ENCODE measurements at regions not wholly inside any gene's neighbourhood (a gene's known extent, or its start where the extent isn't known, plus 50 kb on each side); places are given as distances from the start of the nearest gene placed in this dataset.
"Not testable (repeated sequence)": the region's sequence is repeated elsewhere in the genome, so short reads cannot be mapped to it uniquely, and the experiment has no call there.

DNA sequence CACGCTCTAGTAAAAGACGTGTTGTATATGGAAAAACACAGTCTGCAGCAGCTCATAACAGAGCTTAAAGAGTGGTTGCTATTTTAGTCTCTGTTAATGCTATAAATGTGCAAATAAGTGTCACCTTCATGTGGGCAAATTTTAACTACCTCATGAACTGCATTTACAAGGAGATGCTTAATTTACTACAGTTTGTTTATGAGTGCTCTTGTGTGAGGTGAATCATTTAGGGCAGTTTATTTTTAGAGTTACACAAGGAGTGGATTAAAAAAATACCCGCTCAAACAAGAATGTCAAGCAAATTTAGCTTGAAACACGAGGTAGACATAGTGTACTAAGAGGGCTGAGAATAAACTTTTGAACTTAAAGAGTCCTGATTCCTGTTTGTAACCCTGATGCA is 579.0 kb downstream of the MFSD1 start:
- Histone ChIP-seq H3K36me3 (no peaks in the 10 kb centered on the region), H3K9me3 (peaks cover 0 to 7% (median 2%) of the 10 kb centered on the region in 8 donors), H3K4me3 (no peak overlapping the region), H3K27ac (no peak overlapping the region), H3K4me1 (no peaks in the 10 kb centered on the region), H3K27me3 (replicated peaks in 1 of 7) (no peaks in the 10 kb centered on the region)
- TF ChIP-seq POLR2AphosphoS5 (IDR thresholded peaks at IDR 0.05) (no peak), POLR2A (IDR thresholded peaks at IDR 0.05) (no peak), CTCF (IDR thresholded peaks at IDR 0.05 in 8 of 11, conservative IDR thresholded peaks at IDR 0.05 in 3 of 11) (no peak)
- 63 to 74% (median 70%) methylated on average over 4 of the region's 4 CpGs for WGBS, 5 donors
- DNase-seq, result no peak
- intact Hi-C loops (cut with DNase I; ENCODE audit: low total_unique reads), result no loop called here

DNA sequence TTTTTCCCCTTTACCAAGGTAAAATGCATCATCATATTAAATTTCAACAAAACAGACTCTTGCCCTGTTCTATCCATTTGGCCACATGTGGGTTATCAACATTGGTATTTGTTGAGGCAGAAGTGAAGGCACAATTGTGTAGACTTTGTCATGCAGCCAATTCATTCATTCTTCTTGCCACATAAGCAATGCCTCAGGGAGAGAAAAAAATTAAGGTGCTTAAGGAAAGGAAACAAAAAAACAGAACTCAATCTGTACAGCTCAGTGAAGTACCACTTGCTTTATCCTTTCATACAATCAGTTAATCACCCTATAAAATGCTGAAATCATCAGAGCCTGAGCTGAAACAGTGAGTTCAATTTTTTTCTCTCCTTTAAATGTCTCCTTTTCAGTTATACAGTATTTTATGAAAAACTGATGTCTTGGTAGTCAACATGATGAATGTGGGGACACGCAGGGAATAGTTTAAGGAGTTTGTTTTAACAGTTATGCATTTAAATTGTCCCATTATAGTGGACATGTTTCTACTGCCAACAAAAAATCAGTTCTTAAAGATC is 588.9 kb downstream of the MFSD1 start:
- TF ChIP-seq POLR2AphosphoS5 (IDR thresholded peaks at IDR 0.05) (no peak), POLR2A (IDR thresholded peaks at IDR 0.05) (no peak), CTCF (IDR thresholded peaks at IDR 0.05 in 8 of 11, conservative IDR thresholded peaks at IDR 0.05 in 3 of 11) (no peak)
- intact Hi-C loops (cut with DNase I; ENCODE audit: low total_unique reads), result no loop called here
- Histone ChIP-seq H3K27ac (no peak overlapping the region), H3K9me3 (peaks cover 0 to 14% (median 2%) of the 10 kb centered on the region in 8 donors), H3K4me3 (no peak overlapping the region), H3K36me3 (no peaks in the 10 kb centered on the region), H3K27me3 (replicated peaks in 1 of 7) (no peaks in the 10 kb centered on the region), H3K4me1 (no peaks in the 10 kb centered on the region)
- 63 to 83% (median 75%) methylated on average over 1 of the region's 1 CpG for WGBS, 5 donors
- DNase-seq, result no peak

DNA sequence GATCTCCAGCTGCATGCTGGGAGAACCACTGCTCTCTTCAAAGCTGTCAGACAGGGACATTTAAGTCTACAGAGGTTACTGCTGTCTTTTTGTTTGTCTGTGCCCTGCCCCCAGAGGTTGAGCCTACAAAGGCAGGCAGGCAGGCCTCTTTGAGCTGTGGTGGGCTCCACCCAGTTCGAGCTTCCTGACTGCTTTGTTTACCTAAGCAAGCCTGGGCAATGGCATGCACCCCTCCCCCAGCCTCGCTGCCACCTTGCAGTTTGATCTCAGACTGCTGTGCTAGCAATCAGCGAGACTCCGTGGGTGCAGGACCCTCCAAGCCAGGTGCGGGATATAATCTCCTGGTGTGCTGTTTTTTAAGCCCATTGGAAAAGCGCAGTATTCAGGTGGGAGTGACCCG is 591.0 kb upstream of the IL12A start:
- H3K27ac ChIP-seq; DNase-seq; H3K27me3 ChIP-seq (replicated peaks in 1 of 7); H3K36me3 ChIP-seq; H3K4me3 ChIP-seq; intact Hi-C loops (cut with DNase I; ENCODE audit: low total_unique reads); H3K4me1 ChIP-seq: not testable (repeated sequence)
- peaks cover 0 to 11% (median 7%) of the 10 kb centered on the region in 8 donors for H3K9me3 ChIP-seq
- WGBS, 5 donors, result 67 to 91% (median 79%) methylated on average over 6 to 7 of the region's 7 CpGs

- no peaks in the 10 kb centered on the region for H3K4me1 ChIP-seq
- H3K27me3 ChIP-seq (replicated peaks in 1 of 7), result no peaks in the 10 kb centered on the region
- TF ChIP-seq POLR2A (IDR thresholded peaks at IDR 0.05) (no peak), POLR2AphosphoS5 (IDR thresholded peaks at IDR 0.05) (no peak), CTCF (IDR thresholded peaks at IDR 0.05 in 8 of 11, conservative IDR thresholded peaks at IDR 0.05 in 3 of 11) (no peak)
- no peaks in the 10 kb centered on the region for H3K36me3 ChIP-seq
- no peak overlapping the region for H3K27ac ChIP-seq
- peaks cover 0 to 29% (median 7%) of the 10 kb centered on the region in 8 donors for H3K9me3 ChIP-seq
- WGBS, 5 donors, result 73 to 88% (median 79%) methylated on average over 1 of the region's 1 CpG
- H3K4me3 ChIP-seq, result no peak overlapping the region
- intact Hi-C loops (cut with DNase I; ENCODE audit: low total_unique reads), result no loop called here
- DNase-seq, result no peak
Measured at GRCh38 chr3:159401069-159401468, 587.6 kb upstream of the IL12A start.

GRCh38 chr3:159409711-159410110 is 578.9 kb upstream of the IL12A start:
- peaks cover 0 to 41% (median 27%) of the 10 kb centered on the region in 8 donors for H3K9me3 ChIP-seq
- H3K4me1 ChIP-seq; DNase-seq; H3K4me3 ChIP-seq; H3K27ac ChIP-seq; H3K27me3 ChIP-seq (replicated peaks in 1 of 7); H3K36me3 ChIP-seq; intact Hi-C loops (cut with DNase I; ENCODE audit: low total_unique reads): not testable (repeated sequence)

Data from spleen (tissue), 11 donors.